Neural crest cell (in vitro differentiated cells): ENCODE measurements at regions not wholly inside any gene's neighbourhood (a gene's known extent, or its start where the extent isn't known, plus 50 kb on each side); places are given as distances from the start of the nearest gene placed in this dataset.

Source experiments
- DNase-seq: peaks from one replicate; pipeline ENCODE4 v3.0.0; 2021; ENCODE audit warnings: low read depth, mixed read lengths, low spot score
- H3K27ac Mint-ChIP-seq: one replicate; pipeline ENCODE4 v1.8.0; 2021; ENCODE audit warnings: mild to moderate bottlenecking, mixed read lengths; ENCODE audit not compliant: unreplicated experiment
- H3K27me3 Mint-ChIP-seq: 2 replicates; pipeline ENCODE4 v1.8.0; 2021; ENCODE audit warnings: low read depth, mild to moderate bottlenecking, mixed read lengths
- H3K36me3 Mint-ChIP-seq: 2 replicates; pipeline ENCODE4 v1.8.0; 2021; ENCODE audit warnings: low read depth, mild to moderate bottlenecking, mixed read lengths
- H3K4me1 Mint-ChIP-seq: 2 replicates; pipeline ENCODE4 v1.8.0; 2021; ENCODE audit warnings: mixed read lengths
- H3K4me3 Mint-ChIP-seq: one replicate; pipeline ENCODE4 v1.8.0; 2021; ENCODE audit warnings: mild to moderate bottlenecking, mixed read lengths
- H3K9me3 Mint-ChIP-seq: 2 replicates; pipeline ENCODE4 v1.8.0; 2021; ENCODE audit warnings: mixed read lengths
- TF ChIP-seq, protein P1 (sequence below): fragments of 200-600 bp; sonication (generic); conservative IDR thresholded peaks from 2 replicates; pipeline ENCODE4 v1.5.0; 2021; ENCODE audit warnings: antibody characterized with exemption, mild to moderate bottlenecking

DNA sequence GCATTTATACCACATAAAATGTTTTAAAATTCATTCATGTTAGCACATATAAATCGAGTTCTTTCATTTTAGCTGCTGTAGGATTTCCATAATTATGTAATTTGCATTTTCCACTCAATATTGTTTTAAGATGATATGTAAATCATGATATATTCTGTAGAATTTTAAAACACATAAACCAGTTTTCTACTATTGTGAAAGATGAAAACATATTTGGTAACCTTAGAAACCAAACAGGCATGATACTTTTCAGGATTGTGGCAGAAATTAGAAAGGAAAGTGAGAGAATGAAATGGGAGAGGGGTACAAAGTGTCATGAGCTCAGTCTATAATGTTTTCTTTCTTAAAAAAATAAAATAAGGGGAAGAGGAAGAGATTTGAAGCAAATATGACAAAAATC is 269.3 kb downstream of the PPP1R3A start:
- TF ChIP-seq, protein P1, sequence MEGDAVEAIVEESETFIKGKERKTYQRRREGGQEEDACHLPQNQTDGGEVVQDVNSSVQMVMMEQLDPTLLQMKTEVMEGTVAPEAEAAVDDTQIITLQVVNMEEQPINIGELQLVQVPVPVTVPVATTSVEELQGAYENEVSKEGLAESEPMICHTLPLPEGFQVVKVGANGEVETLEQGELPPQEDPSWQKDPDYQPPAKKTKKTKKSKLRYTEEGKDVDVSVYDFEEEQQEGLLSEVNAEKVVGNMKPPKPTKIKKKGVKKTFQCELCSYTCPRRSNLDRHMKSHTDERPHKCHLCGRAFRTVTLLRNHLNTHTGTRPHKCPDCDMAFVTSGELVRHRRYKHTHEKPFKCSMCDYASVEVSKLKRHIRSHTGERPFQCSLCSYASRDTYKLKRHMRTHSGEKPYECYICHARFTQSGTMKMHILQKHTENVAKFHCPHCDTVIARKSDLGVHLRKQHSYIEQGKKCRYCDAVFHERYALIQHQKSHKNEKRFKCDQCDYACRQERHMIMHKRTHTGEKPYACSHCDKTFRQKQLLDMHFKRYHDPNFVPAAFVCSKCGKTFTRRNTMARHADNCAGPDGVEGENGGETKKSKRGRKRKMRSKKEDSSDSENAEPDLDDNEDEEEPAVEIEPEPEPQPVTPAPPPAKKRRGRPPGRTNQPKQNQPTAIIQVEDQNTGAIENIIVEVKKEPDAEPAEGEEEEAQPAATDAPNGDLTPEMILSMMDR = no peak
- no peak for DNase-seq
- Mint-ChIP-seq H3K9me3 (peaks cover 6% of the 10 kb centered on the region), H3K4me1 (no peaks in the 10 kb centered on the region), H3K27ac (no peak overlapping the region), H3K4me3 (no peak overlapping the region), H3K27me3 (no peaks in the 10 kb centered on the region), H3K36me3 (no peaks in the 10 kb centered on the region)

DNA sequence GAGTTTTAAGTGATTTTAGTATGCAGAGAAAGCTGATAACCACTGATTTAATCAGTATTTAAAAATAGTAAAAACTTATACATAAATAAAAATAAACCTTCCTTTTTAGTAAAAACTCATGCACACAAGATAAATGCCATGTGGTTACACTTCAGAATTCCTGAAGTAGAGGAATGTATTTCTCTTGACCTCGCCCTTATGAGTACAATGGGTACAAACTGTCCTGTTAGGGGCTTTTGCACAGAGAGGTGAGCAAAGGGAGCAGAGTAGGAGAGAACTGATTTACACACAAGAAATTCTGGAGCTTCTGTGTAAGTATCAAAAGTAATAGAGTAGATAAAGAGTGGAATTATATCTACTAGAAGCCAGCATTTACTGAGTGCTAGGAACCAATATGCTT is 279.6 kb downstream of the PPP1R3A start:
- Mint-ChIP-seq H3K27me3 (no peaks in the 10 kb centered on the region), H3K27ac (no peak overlapping the region), H3K4me1 (no peaks in the 10 kb centered on the region), H3K4me3 (no peak overlapping the region), H3K36me3 (no peaks in the 10 kb centered on the region), H3K9me3 (peaks cover 11% of the 10 kb centered on the region)
- DNase-seq = no peak
- TF ChIP-seq, protein P1 = no peak

DNA sequence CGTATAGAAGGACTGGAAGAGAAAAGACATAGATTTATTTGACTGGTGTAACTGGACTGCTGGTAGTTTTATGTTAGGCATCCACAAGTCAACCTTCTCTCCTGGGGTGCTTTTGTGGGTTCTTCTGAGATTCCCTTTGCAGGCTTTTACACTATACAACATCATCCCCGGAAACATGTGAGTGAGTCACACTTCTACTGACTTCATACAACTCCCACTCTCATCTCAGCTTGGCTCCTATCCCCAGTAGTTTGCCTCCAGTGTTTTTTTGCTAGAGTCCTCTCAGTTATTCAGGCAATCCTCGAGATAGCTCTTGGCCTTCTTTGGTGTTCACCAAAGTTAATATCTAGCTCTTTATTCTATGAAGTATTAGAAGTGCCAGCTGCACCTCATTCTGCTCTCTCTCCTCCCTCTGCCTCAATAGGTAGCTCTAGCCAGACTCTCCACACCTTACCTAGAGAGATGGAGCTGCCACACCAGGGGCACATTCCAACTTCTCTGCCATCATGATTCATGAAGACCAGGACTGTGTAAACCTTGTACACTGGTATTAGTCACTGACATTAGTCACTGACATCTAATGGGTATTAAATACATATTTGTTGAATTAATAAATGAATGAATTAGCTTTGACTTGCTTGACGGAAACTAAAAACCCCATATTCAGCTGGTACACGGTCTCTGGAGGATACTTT is 281.9 kb downstream of the PPP1R3A start:
- no peak overlapping the region for H3K27ac Mint-ChIP-seq
- DNase-seq = no peak
- no peaks in the 10 kb centered on the region for H3K36me3 Mint-ChIP-seq
- H3K27me3 Mint-ChIP-seq = no peaks in the 10 kb centered on the region
- TF ChIP-seq, protein P1 = no peak
- peaks cover 8% of the 10 kb centered on the region for H3K9me3 Mint-ChIP-seq
- H3K4me1 Mint-ChIP-seq = no peaks in the 10 kb centered on the region
- no peak overlapping the region for H3K4me3 Mint-ChIP-seq

DNA sequence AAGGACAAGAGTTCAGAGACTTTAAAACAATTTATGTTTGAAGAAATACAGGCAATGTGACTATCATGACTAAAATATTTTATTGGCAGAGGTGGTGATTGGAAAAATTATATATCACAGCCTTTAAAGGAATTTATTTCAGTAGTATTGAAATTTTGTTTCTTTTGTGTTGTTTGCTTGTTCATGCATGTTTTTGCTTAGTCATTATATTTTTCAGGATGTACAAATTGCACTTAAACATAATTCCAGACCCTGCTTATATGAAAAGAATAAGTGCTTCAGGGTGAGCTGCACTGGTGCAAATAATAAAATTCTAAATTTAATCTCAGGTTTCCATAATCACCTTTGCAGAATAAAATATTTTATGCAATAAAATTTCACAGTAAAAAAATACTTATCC is 283.3 kb downstream of the PPP1R3A start:
- TF ChIP-seq, protein P1 = no peak
- H3K4me3 Mint-ChIP-seq = no peak overlapping the region
- H3K4me1 Mint-ChIP-seq = no peaks in the 10 kb centered on the region
- no peak overlapping the region for H3K27ac Mint-ChIP-seq
- DNase-seq = no peak
- H3K9me3 Mint-ChIP-seq = peaks cover 7% of the 10 kb centered on the region
- no peaks in the 10 kb centered on the region for H3K27me3 Mint-ChIP-seq
- no peaks in the 10 kb centered on the region for H3K36me3 Mint-ChIP-seq

DNA sequence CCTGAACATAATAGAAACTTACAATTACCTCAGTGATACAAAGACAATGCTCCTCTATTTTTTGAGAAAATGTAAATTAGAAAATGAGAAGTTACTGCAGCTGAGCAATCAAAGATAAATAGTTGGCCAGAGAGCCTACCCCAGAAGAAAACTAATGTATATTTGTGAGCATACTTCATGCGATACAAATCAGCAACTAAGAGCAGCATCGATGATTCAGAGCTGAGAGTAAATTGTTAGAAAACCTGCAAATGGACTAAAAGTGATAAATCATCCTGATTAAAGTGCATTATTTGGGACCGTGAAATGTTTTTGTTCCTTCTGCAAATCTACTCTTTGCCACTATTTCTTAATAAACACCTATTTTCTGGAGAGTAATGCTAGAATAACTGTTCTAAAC is 285.7 kb downstream of the PPP1R3A start:
- TF ChIP-seq, protein P1 = no peak
- Mint-ChIP-seq H3K27me3 (no peaks in the 10 kb centered on the region), H3K9me3 (peaks cover 7% of the 10 kb centered on the region), H3K27ac (no peak overlapping the region), H3K36me3 (no peaks in the 10 kb centered on the region), H3K4me3 (no peak overlapping the region), H3K4me1 (no peaks in the 10 kb centered on the region)
- DNase-seq = no peak
